NB4 (cell line): ENCODE measurements at regions not wholly inside any gene's neighbourhood (a gene's known extent, or its start where the extent isn't known, plus 50 kb on each side); places are given as distances from the start of the nearest gene placed in this dataset.

Source experiments
- DNase-seq: peaks from one replicate; pipeline ENCODE4 v3.0.0; 2010; ENCODE audit warnings: low read depth
- H3K4me3 ChIP-seq: one replicate; pipeline ENCODE4 v1.5.1; 2011; ENCODE audit warnings: mild to moderate bottlenecking, low read depth, low read length, moderate library complexity
- MYC ChIP-seq: IDR thresholded peaks from 2 replicates; pipeline ENCODE4 v1.6.1; 2011; ENCODE audit warnings: low read depth, low read length
- POLR2A ChIP-seq: IDR thresholded peaks from 2 replicates; pipeline ENCODE4 v1.6.1; 2011; ENCODE audit warnings: mild to moderate bottlenecking; ENCODE audit not compliant: insufficient read length; ENCODE audit errors: extremely low read depth
- TF ChIP-seq, protein P1 (sequence below): IDR thresholded peaks from 2 replicates; pipeline ENCODE4 v1.6.1; 2011; ENCODE audit warnings: low read depth, low read length
- TF ChIP-seq, protein P2 (sequence below): IDR thresholded peaks from one replicate; pipeline ENCODE4 v1.5.1; 2012; ENCODE audit warnings: low read depth, low read length

GRCh38 chr13:60689076-60689475, 292.1 kb downstream of the TDRD3 start:
- no peak for DNase-seq
- H3K4me3 ChIP-seq, result no peak overlapping the region
- no peak for TF ChIP-seq POLR2A
- TF ChIP-seq, protein P1, sequence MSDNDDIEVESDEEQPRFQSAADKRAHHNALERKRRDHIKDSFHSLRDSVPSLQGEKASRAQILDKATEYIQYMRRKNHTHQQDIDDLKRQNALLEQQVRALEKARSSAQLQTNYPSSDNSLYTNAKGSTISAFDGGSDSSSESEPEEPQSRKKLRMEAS, result no peak
- TF ChIP-seq MYC, result no peak
- TF ChIP-seq, protein P2, sequence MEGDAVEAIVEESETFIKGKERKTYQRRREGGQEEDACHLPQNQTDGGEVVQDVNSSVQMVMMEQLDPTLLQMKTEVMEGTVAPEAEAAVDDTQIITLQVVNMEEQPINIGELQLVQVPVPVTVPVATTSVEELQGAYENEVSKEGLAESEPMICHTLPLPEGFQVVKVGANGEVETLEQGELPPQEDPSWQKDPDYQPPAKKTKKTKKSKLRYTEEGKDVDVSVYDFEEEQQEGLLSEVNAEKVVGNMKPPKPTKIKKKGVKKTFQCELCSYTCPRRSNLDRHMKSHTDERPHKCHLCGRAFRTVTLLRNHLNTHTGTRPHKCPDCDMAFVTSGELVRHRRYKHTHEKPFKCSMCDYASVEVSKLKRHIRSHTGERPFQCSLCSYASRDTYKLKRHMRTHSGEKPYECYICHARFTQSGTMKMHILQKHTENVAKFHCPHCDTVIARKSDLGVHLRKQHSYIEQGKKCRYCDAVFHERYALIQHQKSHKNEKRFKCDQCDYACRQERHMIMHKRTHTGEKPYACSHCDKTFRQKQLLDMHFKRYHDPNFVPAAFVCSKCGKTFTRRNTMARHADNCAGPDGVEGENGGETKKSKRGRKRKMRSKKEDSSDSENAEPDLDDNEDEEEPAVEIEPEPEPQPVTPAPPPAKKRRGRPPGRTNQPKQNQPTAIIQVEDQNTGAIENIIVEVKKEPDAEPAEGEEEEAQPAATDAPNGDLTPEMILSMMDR, result no peak

DNA sequence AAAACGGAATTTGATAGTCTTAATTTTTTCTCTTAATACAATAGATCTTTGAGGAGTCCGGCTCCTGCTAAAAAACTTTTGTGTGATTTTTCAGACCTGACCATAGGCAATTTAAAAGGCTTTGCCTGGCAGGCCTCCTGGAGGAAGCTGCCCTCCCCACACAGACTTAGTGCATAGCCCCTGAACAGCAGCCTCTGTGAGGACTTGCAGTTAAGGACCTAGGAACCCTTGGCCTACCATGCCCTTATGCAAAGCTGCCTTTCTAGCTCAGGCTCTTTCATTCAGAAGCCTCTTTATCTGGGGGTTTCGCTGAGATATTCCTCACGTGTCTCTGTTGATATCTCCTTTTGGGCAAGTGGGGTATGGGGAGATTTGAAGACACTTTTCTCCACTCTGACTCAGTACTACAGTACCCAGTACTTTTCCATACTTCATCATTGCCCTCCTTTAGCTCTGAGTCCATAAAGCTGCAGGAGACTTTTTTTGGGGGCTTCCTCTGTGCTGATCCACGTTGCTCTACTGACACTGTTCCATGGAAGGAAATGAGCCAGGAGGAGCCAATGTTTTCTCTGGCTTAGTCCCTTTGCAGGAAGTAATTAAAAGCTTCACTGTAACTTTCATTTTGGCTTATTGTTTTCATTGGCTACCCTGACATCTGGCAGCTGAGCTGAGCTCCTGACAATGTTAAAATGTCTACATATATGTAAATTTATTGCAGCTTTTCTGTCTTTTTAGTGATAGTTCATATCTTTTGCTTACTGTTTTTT, 283.1 kb downstream of the TDRD3 start:
- peak; percentile 6 for DNase-seq
- no peak overlapping the region for H3K4me3 ChIP-seq
- TF ChIP-seq, protein P2, result no peak
- TF ChIP-seq POLR2A, result no peak
- TF ChIP-seq MYC, result no peak
- TF ChIP-seq, protein P1, result no peak

DNA sequence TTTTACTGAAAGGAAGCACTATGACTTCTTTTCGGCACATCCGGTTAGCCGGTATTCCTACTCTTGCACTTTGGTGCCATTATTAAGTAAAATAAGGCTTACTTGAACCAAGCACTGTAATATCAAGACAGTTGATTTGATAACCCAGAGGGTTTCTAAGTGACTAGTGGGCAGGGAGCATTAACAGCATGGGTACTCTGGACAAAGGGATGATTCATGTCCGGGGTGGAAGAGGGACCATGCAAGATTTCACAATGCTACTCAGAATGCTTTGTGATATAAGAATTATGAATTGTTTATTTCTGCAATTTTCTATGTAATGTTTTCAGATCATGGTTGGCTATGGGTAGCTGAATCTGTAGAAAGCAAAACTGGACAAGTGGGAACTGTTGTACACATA, 282.1 kb downstream of the TDRD3 start:
- DNase-seq, result peak; percentile 43
- TF ChIP-seq, protein P1, result no peak
- no peak overlapping the region for H3K4me3 ChIP-seq

DNA sequence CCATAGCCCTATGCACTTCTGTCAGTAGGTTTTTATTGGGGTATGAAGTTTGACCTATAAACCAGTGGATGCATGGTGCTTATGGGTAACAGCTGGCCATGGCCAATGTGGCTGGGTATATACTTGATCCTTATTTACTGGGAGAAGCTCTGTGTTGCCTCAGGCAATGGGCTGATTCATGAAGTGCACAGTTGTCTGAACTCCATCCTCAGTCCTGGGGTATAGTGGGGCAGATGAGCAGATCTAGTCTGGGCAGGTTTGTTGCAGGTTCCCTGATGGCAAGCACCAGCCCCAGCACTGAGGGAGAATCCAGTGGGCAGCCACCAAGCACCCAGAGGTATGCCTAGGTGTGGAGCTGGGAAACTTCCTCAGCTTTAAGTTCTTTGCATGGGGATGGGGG, 274.4 kb downstream of the TDRD3 start:
- H3K4me3 ChIP-seq, result no peak overlapping the region
- TF ChIP-seq MYC (no peak), POLR2A (no peak)
- TF ChIP-seq, protein P2, result no peak
- TF ChIP-seq, protein P1, result no peak
- no peak for DNase-seq

- H3K4me3 ChIP-seq, result no peak overlapping the region
- DNase-seq, result no peak
- TF ChIP-seq MYC (no peak), POLR2A (no peak)
- TF ChIP-seq, protein P1, result no peak
- TF ChIP-seq, protein P2, result no peak
Observed at GRCh38 chr13:60663788-60664187, 266.8 kb downstream of the TDRD3 start.

GRCh38 chr13:60662595-60662994, 265.6 kb downstream of the TDRD3 start:
- H3K4me3 ChIP-seq, result no peak overlapping the region
- DNase-seq, result peak; percentile 19
- TF ChIP-seq, protein P2, result no peak
- TF ChIP-seq MYC (no peak), POLR2A (no peak)
- TF ChIP-seq, protein P1, result no peak
